ENCODE measurements at regions not wholly inside any gene's neighbourhood (a gene's known extent, or its start where the extent isn't known, plus 50 kb on each side); places are given as distances from the start of the nearest gene placed in this dataset.
"Not testable (repeated sequence)": the region's sequence is repeated elsewhere in the genome, so short reads cannot be mapped to it uniquely, and the experiment has no call there.

- TF ChIP-seq CTCF (IDR thresholded peaks at IDR 0.05) = no peak
- no peaks in the 10 kb centered on the region for H3K27me3 ChIP-seq
- no peaks in the 10 kb centered on the region for H3K9me3 ChIP-seq
- H3K4me3 ChIP-seq (ENCODE audit: low read depth in 1 of 2, low read length in 1 of 2) = no peak overlapping the region
- H3K36me3 ChIP-seq = no peaks in the 10 kb centered on the region
- H3K27ac ChIP-seq = no peak overlapping the region
- no peaks in the 10 kb centered on the region for H3K4me1 ChIP-seq (ENCODE audit: control insufficient read depth in 1 of 2, insufficient read depth in 1 of 2, low read depth in 1 of 2, low read length in 1 of 2)
Observed at GRCh38 chr6:170062209-170062914, 228.5 kb downstream of the DLL1 start.

- H3K9me3 ChIP-seq = no peaks in the 10 kb centered on the region
- H3K27ac ChIP-seq = no peak overlapping the region
- H3K4me3 ChIP-seq (ENCODE audit: low read depth in 1 of 2, low read length in 1 of 2) = no peak overlapping the region
- no peaks in the 10 kb centered on the region for H3K36me3 ChIP-seq
- no peaks in the 10 kb centered on the region for H3K27me3 ChIP-seq
- TF ChIP-seq CTCF (IDR thresholded peaks at IDR 0.05) = no peak
- no peaks in the 10 kb centered on the region for H3K4me1 ChIP-seq (ENCODE audit: control insufficient read depth in 1 of 2, insufficient read depth in 1 of 2, low read depth in 1 of 2, low read length in 1 of 2)
Observed at GRCh38 chr6:170058878-170059485, 231.9 kb downstream of the DLL1 start.

GRCh38 chr6:170057961-170058877 lies 232.7 kb downstream of the DLL1 start:
- no peak for TF ChIP-seq CTCF (IDR thresholded peaks at IDR 0.05)
- H3K4me1 ChIP-seq (ENCODE audit: control insufficient read depth in 1 of 2, insufficient read depth in 1 of 2, low read depth in 1 of 2, low read length in 1 of 2) = no peaks in the 10 kb centered on the region

GRCh38 chr6:170057034-170057734 lies 233.7 kb downstream of the DLL1 start:
- Histone ChIP-seq H3K27ac (no peak overlapping the region), H3K27me3 (no peaks in the 10 kb centered on the region), H3K4me3 (ENCODE audit: low read depth in 1 of 2, low read length in 1 of 2) (no peak overlapping the region), H3K36me3 (no peaks in the 10 kb centered on the region), H3K9me3 (no peaks in the 10 kb centered on the region), H3K4me1 (ENCODE audit: control insufficient read depth in 1 of 2, insufficient read depth in 1 of 2, low read depth in 1 of 2, low read length in 1 of 2) (no peaks in the 10 kb centered on the region)
- no peak for TF ChIP-seq CTCF (IDR thresholded peaks at IDR 0.05)

More at GRCh38 chr6:170057961-170058877, 232.7 kb downstream of the DLL1 start:
- H3K27ac ChIP-seq = no peak overlapping the region
- H3K36me3 ChIP-seq = no peaks in the 10 kb centered on the region
- no peaks in the 10 kb centered on the region for H3K27me3 ChIP-seq
- H3K9me3 ChIP-seq = no peaks in the 10 kb centered on the region
- no peak overlapping the region for H3K4me3 ChIP-seq (ENCODE audit: low read depth in 1 of 2, low read length in 1 of 2)

- Histone ChIP-seq H3K9me3 (no peaks in the 10 kb centered on the region), H3K4me3 (ENCODE audit: low read depth in 1 of 2, low read length in 1 of 2) (no peak overlapping the region), H3K36me3 (no peaks in the 10 kb centered on the region), H3K4me1 (ENCODE audit: control insufficient read depth in 1 of 2, insufficient read depth in 1 of 2, low read depth in 1 of 2, low read length in 1 of 2) (no peaks in the 10 kb centered on the region), H3K27me3 (no peaks in the 10 kb centered on the region), H3K27ac (no peak overlapping the region)
- TF ChIP-seq CTCF (IDR thresholded peaks at IDR 0.05) = no peak
Observed at GRCh38 chr6:170056278-170056711, 234.6 kb downstream of the DLL1 start.

GRCh38 chr6:170055797-170056196 lies 235.1 kb downstream of the DLL1 start:
- not testable (repeated sequence) for H3K4me1 ChIP-seq (ENCODE audit: control insufficient read depth in 1 of 2, insufficient read depth in 1 of 2, low read depth in 1 of 2, low read length in 1 of 2); H3K36me3 ChIP-seq; H3K27me3 ChIP-seq; H3K4me3 ChIP-seq (ENCODE audit: low read depth in 1 of 2, low read length in 1 of 2); H3K9me3 ChIP-seq; H3K27ac ChIP-seq
